ENCODE measurements at regions not wholly inside any gene's neighbourhood (a gene's known extent, or its start where the extent isn't known, plus 50 kb on each side); places are given as distances from the start of the nearest gene placed in this dataset.

GRCh38 chr15:62975515-62975914, 67.0 kb upstream of the TPM1 start:
- no peak for TF ChIP-seq CTCF (IDR thresholded peaks at IDR 0.05)
- TF ChIP-seq ZFX (IDR thresholded peaks at IDR 0.05; ENCODE audit: borderline replicate concordance) = no peak

Measured in 22Rv1 (cell line).